Heart right ventricle (tissue), 16 donors: ENCODE measurements at regions not wholly inside any gene's neighbourhood (a gene's known extent, or its start where the extent isn't known, plus 50 kb on each side); places are given as distances from the start of the nearest gene placed in this dataset.

Experiments used
- ATAC-seq, 8 donors: fragments of 200-7000 bp; cut with Tn5 transposase; one replicate each; pipeline ENCODE4 v1.9.1; 2020; ENCODE audit warnings: mild to moderate bottlenecking in 8 of 8, moderate library complexity in 8 of 8, moderate number of reproducible peaks in 1 of 8
- DNase-seq, 2 donors: peaks; one replicate each; pipeline ENCODE4 v3.0.0-alpha.2; 2020
- H3K27ac ChIP-seq, 10 donors: fragments of 200-600 bp; sonication (generic) in 2 of 10; one replicate each; pipeline versions ENCODE4 v1.5.0 to v1.8.0; 2020 to 2022; ENCODE audit warnings: mild to moderate bottlenecking in 3 of 10
- H3K27me3 ChIP-seq, 7 donors: fragments of 200-600 bp; one replicate each; pipeline ENCODE4 v1.8.0; 2021 to 2022; ENCODE audit warnings: mild to moderate bottlenecking in 2 of 7
- H3K36me3 ChIP-seq, 9 donors: fragments of 200-600 bp; sonication (generic) in 1 of 9; one replicate each; pipeline versions ENCODE4 v1.5.0 to v1.8.0; 2020 to 2022; ENCODE audit warnings: mild to moderate bottlenecking in 2 of 9
- H3K4me1 ChIP-seq, 9 donors: fragments of 200-600 bp; sonication (generic) in 1 of 9; one replicate each; pipeline versions ENCODE4 v1.5.0 to v1.8.0; 2020 to 2022; ENCODE audit warnings: mild to moderate bottlenecking in 4 of 9
- H3K4me3 ChIP-seq, 10 donors: fragments of 200-600 bp; sonication (generic) in 2 of 10; one replicate each; pipeline versions ENCODE4 v1.5.0 to v1.8.0; 2020 to 2022; ENCODE audit warnings: mild to moderate bottlenecking in 7 of 10, moderate library complexity in 2 of 10
- H3K9me3 ChIP-seq, 11 donors: fragments of 200-600 bp in 10 of 11; sonication (generic) in 2 of 11; one replicate each; pipeline versions ENCODE4 v1.5.0 to v1.8.0; 2013 to 2022; ENCODE audit warnings: mild to moderate bottlenecking in 2 of 11, control low read depth in 1 of 11, moderate library complexity in 1 of 11
- CTCF ChIP-seq, 9 donors: fragments of 200-600 bp; sonication (generic) in 2 of 9; IDR thresholded peaks; one replicate each; pipeline versions ENCODE4 v1.5.0 to v1.8.0; 2021 to 2022; ENCODE audit warnings: antibody characterized with exemption in 9 of 9, mild to moderate bottlenecking in 5 of 9, moderate library complexity in 1 of 9
- WGBS, 2 donors: extraction: QIAGEN DNeasy Blood & Tissue Kit; methylation state at CpG; one replicate each; pipeline ENCODE4 v1.1.7; 2013; ENCODE audit warnings: inconsistent platforms in 1 of 2; 5-methylcytosine and 5-hydroxymethylcytosine counted together
- intact Hi-C, 10 donors: fragments of 100-400 bp; cut with DNase I; formaldehyde crosslinking; loops; one replicate each; pipeline versions ENCODE4 v1.11.1 to v1.14.2; 2022
- donor health status: Arrhythmogenic right ventricular cardiomyopathy.
- donor health status: ischemic (EF 13 %, LVEDD 7.1; RV severe dilation, severe dysfunction).
- donor health status: healthy with polysubstance abuse.
- donor health status: DM: no; HTN: yes; CAD: no.
- donor health status: DM: no; HTN: no; CAD: no.
- donor health status: ischemic (EF 25% LVEDD 6.9; RV normal size, moderate dysfunction).
- donor health status: ischemic (EF 25% LVEDD 5.7; RV mildly dilated, moderate dysfunction).
- donor health status: healthy.
- donor health status: DM: yes; HTN: yes; CAD: no.
- donor health status: Ischemic cardiomyopathy.
- donor health status: ischemic (EF 35%, LVEDD 5.7; RV mildly dilated, moderate dysfunction).
- donor health status: nonischemic (EF 11% LVEDD 7.7; RV severe dilation, severe dysfunction).
- donor health status: DM: yes; HTN: yes; CAD: no.
- donor health status: PGD.
- donor health status: ischemic (EF 29% LVEDD 5.4; RV normal size, mild dysfunction).
- donor health status: nonischemic (EF 23%, LVEDD 6.1; RV moderate dilation, normal function).

DNA sequence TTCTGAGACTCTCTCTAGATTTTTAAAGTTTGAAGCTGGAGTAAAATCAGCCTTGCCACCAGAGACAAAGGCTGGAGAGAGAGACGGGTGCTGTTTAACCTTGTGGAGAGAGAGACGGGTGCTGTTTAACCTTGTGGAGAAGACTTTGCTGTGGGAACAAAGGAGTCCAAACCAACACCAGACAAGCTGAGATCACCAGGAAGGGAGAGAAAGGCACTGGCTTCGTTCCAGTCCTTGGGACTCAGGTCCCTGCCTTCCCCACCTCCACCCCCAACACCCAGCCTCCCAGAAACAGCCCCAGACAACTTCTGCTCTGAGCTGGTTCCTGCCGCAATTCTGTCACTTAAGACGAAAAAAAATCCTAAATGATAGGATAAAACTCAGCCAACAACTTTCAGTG, 1389.3 kb downstream of the AACS start:
- DNase-seq (no peak), ATAC-seq (no peak)
- Histone ChIP-seq H3K27ac (no peak overlapping the region), H3K27me3 (no peaks in the 10 kb centered on the region), H3K4me1 (no peaks in the 10 kb centered on the region), H3K9me3 (no peaks in the 10 kb centered on the region), H3K36me3 (no peaks in the 10 kb centered on the region), H3K4me3 (no peak overlapping the region)
- no peak for TF ChIP-seq CTCF (IDR thresholded peaks at IDR 0.05)
- intact Hi-C loops, result no loop called here
- WGBS, 2 donors, result 59 to 64% methylated on average over 5 of the region's 5 CpGs

- Histone ChIP-seq H3K4me3 (no peak overlapping the region), H3K27me3 (no peaks in the 10 kb centered on the region), H3K36me3 (no peaks in the 10 kb centered on the region), H3K4me1 (no peaks in the 10 kb centered on the region), H3K27ac (no peak overlapping the region), H3K9me3 (no peaks in the 10 kb centered on the region)
- TF ChIP-seq CTCF (IDR thresholded peaks at IDR 0.05), result no peak
- intact Hi-C loops, result no loop called here
- no peak for ATAC-seq
- 89% methylated on average over 13 of the region's 13 CpGs for WGBS, 2 donors
- no peak for DNase-seq
Measured at GRCh38 chr12:126457776-126458175, 1392.5 kb downstream of the AACS start.

DNA sequence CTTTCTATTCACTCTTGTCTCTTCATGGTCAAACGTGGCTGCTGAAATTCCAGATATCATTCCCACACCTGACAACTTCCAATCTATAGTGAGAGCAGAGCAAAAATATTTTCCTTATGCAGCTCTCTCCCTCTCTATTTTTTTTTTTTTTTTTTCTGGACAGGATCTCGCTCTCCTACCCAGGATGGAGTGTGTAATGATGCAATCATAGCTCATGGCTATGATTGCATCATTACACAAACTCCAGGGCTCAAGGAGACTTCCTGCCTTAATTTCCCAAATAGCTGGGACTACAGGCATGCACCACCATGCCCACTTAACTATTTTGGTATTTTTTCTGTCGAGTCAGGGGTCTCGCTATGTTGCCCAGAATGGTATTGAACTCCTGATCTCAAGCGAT, 1398.9 kb downstream of the AACS start:
- H3K36me3 ChIP-seq, result no peaks in the 10 kb centered on the region
- no peak for ATAC-seq
- WGBS, 2 donors, result 71 to 77% methylated on average over 5 of the region's 5 CpGs
- no peaks in the 10 kb centered on the region for H3K9me3 ChIP-seq
- intact Hi-C loops, result no loop called here
- H3K4me1 ChIP-seq, result no peaks in the 10 kb centered on the region
- no peak overlapping the region for H3K27ac ChIP-seq
- no peak for TF ChIP-seq CTCF (IDR thresholded peaks at IDR 0.05)
- H3K4me3 ChIP-seq, result no peak overlapping the region
- DNase-seq, result no peak
- no peaks in the 10 kb centered on the region for H3K27me3 ChIP-seq

DNA sequence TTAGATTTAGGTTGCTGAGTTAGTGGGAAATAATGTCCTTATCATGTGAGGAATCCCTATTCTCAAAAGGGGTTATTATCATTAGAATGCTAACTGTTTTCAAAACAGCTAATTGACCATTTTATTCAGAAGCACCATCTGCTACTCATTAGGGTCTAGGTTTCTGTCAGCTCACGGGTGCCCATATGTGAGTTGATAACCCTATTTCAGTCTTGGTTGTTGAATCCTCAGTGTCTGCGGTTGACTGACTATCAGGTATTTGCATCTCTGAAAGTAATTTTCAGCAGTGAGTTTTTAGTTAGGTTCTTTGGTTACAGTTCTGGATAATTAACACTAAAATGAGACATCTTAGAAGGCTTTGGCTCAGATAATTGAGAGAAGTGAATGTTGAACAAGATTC, 1404.0 kb downstream of the AACS start:
- Histone ChIP-seq H3K27ac (no peak overlapping the region), H3K9me3 (peaks cover 0 to 23% (median 9%) of the 10 kb centered on the region in 11 donors), H3K27me3 (no peaks in the 10 kb centered on the region), H3K4me3 (no peak overlapping the region), H3K36me3 (no peaks in the 10 kb centered on the region), H3K4me1 (no peaks in the 10 kb centered on the region)
- 82% methylated on average over 2 of the region's 2 CpGs for WGBS, 2 donors
- no peak for ATAC-seq
- intact Hi-C loops, result no loop called here
- no peak for TF ChIP-seq CTCF (IDR thresholded peaks at IDR 0.05)
- DNase-seq, result no peak

DNA sequence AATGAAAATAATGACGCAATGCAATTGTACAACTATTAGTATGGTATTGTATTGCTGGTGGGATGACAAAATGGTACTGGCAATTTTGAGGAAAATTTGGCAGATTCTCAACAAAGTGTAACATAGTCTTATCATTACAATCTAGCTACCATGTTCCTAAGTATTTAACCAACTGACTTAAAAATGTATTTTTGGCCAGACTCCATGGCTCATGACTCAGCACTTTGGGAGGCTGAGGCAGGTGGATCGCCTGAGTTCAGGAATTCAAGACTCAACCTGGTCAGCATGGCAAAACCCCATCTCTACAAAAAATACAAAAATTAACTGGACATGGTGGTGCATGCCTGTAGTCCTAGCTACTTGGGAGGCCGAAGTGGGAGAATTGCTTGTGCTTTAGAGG, 1409.5 kb downstream of the AACS start:
- no peak for ATAC-seq
- Histone ChIP-seq H3K27me3 (no peaks in the 10 kb centered on the region), H3K9me3 (peaks cover 0 to 51% (median 25%) of the 10 kb centered on the region in 11 donors), H3K36me3 (no peaks in the 10 kb centered on the region), H3K27ac (no peak overlapping the region), H3K4me3 (no peak overlapping the region), H3K4me1 (no peaks in the 10 kb centered on the region)
- intact Hi-C loops, result no loop called here
- 85 to 91% methylated on average over 3 of the region's 3 CpGs for WGBS, 2 donors
- DNase-seq, result no peak
- TF ChIP-seq CTCF (IDR thresholded peaks at IDR 0.05), result no peak
